HEK293 (cell line): ENCODE measurements at regions not wholly inside any gene's neighbourhood (a gene's known extent, or its start where the extent isn't known, plus 50 kb on each side); places are given as distances from the start of the nearest gene placed in this dataset.

ENCODE experiments used
- CTCF ChIA-PET: fragments of 350-600 bp; formaldehyde crosslinking; extraction: SDS; loops from one replicate; lab custom pipeline; 2021; ENCODE audit warnings: antibody characterized with exemption; lab: Yijun Ruan, JAX
- POLR2A ChIA-PET: fragments of 300-600 bp; formaldehyde crosslinking; extraction: SDS; loops from one replicate; lab custom pipeline; 2020; ENCODE audit warnings: antibody characterized with exemption, inconsistent platforms; lab: Yijun Ruan, JAX
- H3K27ac ChIP-seq: fragments of 200-500 bp; sonication (Bioruptor generic); 2 replicates; pipeline ENCODE4 v1.5.1; 2014; ENCODE audit warnings: low read depth, low read length, control low read depth, inconsistent platforms; ENCODE audit errors: extremely low read depth
- H3K36me3 ChIP-seq, 2 experiments: fragments of 200-500 bp in 1 of 2; sonication (Bioruptor generic) in 1 of 2; 1 replicate in 1 of 2; 2 replicates in 1 of 2; pipeline ENCODE4 v1.5.1; 2014 to 2017; ENCODE audit warnings: inconsistent platforms in 2 of 2, low read length in 2 of 2; ENCODE audit not compliant: control insufficient read depth in 2 of 2, insufficient read depth in 1 of 2
- H3K4me1 ChIP-seq: fragments of 200-500 bp; sonication (Bioruptor generic); 2 replicates; pipeline ENCODE4 v1.5.1; 2014; ENCODE audit warnings: mild to moderate bottlenecking, low read length, inconsistent platforms; ENCODE audit not compliant: control insufficient read depth, insufficient read depth
- H3K4me3 ChIP-seq: 2 replicates; pipeline ENCODE4 v1.5.1; 2011; ENCODE audit warnings: low read depth, mild to moderate bottlenecking, control low read depth, low read length, moderate library complexity
- H3K9me3 ChIP-seq: fragments of 200-500 bp; sonication (Bioruptor generic); 2 replicates; pipeline ENCODE4 v1.5.1; 2014; ENCODE audit warnings: low read depth, low read length, inconsistent platforms; ENCODE audit not compliant: control insufficient read depth, insufficient read depth
- BCL11A ChIP-seq: fragments of 450-650 bp; formaldehyde crosslinking; IDR thresholded peaks from 2 replicates; pipeline ENCODE4 v1.5.1; 2016; ENCODE audit warnings: low read depth, missing biosample characterization, missing genetic modification characterization
- GLIS2 ChIP-seq: fragments of 450-650 bp; formaldehyde crosslinking; IDR thresholded peaks from 2 replicates; pipeline ENCODE4 v1.5.1; 2016; ENCODE audit warnings: missing biosample characterization, missing genetic modification characterization
- SP2 ChIP-seq: fragments of 450-650 bp; formaldehyde crosslinking; IDR thresholded peaks from 2 replicates; pipeline ENCODE4 v1.5.1; 2016; ENCODE audit warnings: missing biosample characterization, missing genetic modification characterization
- SP7 ChIP-seq: fragments of 450-650 bp; formaldehyde crosslinking; IDR thresholded peaks from 2 replicates; pipeline ENCODE4 v1.5.1; 2016; ENCODE audit warnings: missing biosample characterization, missing genetic modification characterization
- ZFP3 ChIP-seq: fragments of 450-650 bp; formaldehyde crosslinking; IDR thresholded peaks from 2 replicates; pipeline ENCODE4 v1.5.1; 2016; ENCODE audit warnings: low read depth, missing biosample characterization, missing genetic modification characterization
- ZNF239 ChIP-seq: fragments of 450-650 bp; formaldehyde crosslinking; IDR thresholded peaks from 2 replicates; pipeline ENCODE4 v1.5.1; 2016; ENCODE audit warnings: missing biosample characterization, missing genetic modification characterization
- ZNF302 ChIP-seq: fragments of 450-650 bp; formaldehyde crosslinking; IDR thresholded peaks from 2 replicates; pipeline ENCODE4 v1.5.1; 2016; ENCODE audit warnings: missing biosample characterization, missing genetic modification characterization, low read depth
- ZNF341 ChIP-seq: fragments of 450-650 bp; formaldehyde crosslinking; IDR thresholded peaks from 2 replicates; pipeline ENCODE4; 2016; ENCODE audit warnings: low read depth, missing biosample characterization, missing genetic modification characterization
- ZNF426 ChIP-seq: fragments of 450-650 bp; formaldehyde crosslinking; IDR thresholded peaks from 2 replicates; pipeline ENCODE4 v1.5.1; 2017; ENCODE audit warnings: missing biosample characterization, missing genetic modification characterization, mild to moderate bottlenecking, inconsistent platforms, moderate library complexity
- ZNF433 ChIP-seq: fragments of 450-650 bp; formaldehyde crosslinking; IDR thresholded peaks from 2 replicates; pipeline ENCODE4 v1.5.1; 2016; ENCODE audit warnings: missing biosample characterization, missing genetic modification characterization, low read depth
- ZNF530 ChIP-seq: fragments of 450-650 bp; formaldehyde crosslinking; IDR thresholded peaks from 2 replicates; pipeline ENCODE4 v1.5.1; 2016; ENCODE audit warnings: low read depth, missing biosample characterization, missing genetic modification characterization
- ZNF785 ChIP-seq: fragments of 450-650 bp; formaldehyde crosslinking; IDR thresholded peaks from 2 replicates; pipeline ENCODE4 v1.5.1; 2016; ENCODE audit warnings: missing biosample characterization, missing genetic modification characterization
- ZSCAN23 ChIP-seq: fragments of 450-650 bp; formaldehyde crosslinking; IDR thresholded peaks from 2 replicates; pipeline ENCODE4 v1.5.1; 2016; ENCODE audit warnings: missing biosample characterization, missing genetic modification characterization
- TF ChIP-seq, protein P1 (sequence below): fragments of 450-650 bp; formaldehyde crosslinking; IDR thresholded peaks from 2 replicates; pipeline ENCODE4 v1.5.1; 2016; ENCODE audit warnings: missing biosample characterization, missing genetic modification characterization
- TF ChIP-seq, protein P2 (sequence below): fragments of 450-650 bp; formaldehyde crosslinking; IDR thresholded peaks from 2 replicates; pipeline ENCODE4 v1.5.1; 2017; ENCODE audit warnings: missing biosample characterization, missing genetic modification characterization
- TF ChIP-seq, protein P3 (sequence below): fragments of 450-650 bp; formaldehyde crosslinking; IDR thresholded peaks from 2 replicates; pipeline ENCODE4 v1.5.1; 2016; ENCODE audit warnings: missing biosample characterization, missing genetic modification characterization
- TF ChIP-seq, protein P4 (sequence below): IDR thresholded peaks from 2 replicates; pipeline ENCODE4 v1.6.1; 2011; ENCODE audit warnings: mild to moderate bottlenecking, low read depth, low read length, borderline replicate concordance
- TF ChIP-seq, protein P5 (sequence below): fragments of 450-650 bp; formaldehyde crosslinking; IDR thresholded peaks from 2 replicates; pipeline ENCODE4 v1.5.1; 2016; ENCODE audit warnings: missing biosample characterization, missing genetic modification characterization
- TF ChIP-seq, protein P6 (sequence below): fragments of 450-650 bp; formaldehyde crosslinking; conservative IDR thresholded peaks from 2 replicates; pipeline ENCODE4 v1.5.1; 2016; ENCODE audit warnings: low read depth, missing biosample characterization, missing genetic modification characterization

DNA sequence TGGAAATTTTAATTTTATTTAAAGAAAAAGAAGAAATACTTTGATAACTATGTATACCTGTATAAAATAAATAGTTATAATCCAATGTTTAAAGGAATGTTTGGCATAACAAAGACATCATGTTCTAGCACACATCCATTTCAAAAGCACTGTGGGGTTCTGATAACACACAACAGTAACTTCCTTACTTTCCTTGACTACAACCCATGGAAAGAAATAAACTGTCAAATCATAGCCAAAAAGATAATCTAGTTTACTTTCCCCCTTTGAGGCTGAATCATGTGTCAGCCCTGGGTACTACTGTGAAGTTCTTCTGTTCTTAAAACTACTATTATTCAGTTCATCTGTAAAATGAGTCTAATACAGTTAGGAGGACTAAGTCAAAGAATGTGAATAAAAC, 61.4 kb upstream of the PKIB start (continued):
- TF ChIP-seq, protein P1, sequence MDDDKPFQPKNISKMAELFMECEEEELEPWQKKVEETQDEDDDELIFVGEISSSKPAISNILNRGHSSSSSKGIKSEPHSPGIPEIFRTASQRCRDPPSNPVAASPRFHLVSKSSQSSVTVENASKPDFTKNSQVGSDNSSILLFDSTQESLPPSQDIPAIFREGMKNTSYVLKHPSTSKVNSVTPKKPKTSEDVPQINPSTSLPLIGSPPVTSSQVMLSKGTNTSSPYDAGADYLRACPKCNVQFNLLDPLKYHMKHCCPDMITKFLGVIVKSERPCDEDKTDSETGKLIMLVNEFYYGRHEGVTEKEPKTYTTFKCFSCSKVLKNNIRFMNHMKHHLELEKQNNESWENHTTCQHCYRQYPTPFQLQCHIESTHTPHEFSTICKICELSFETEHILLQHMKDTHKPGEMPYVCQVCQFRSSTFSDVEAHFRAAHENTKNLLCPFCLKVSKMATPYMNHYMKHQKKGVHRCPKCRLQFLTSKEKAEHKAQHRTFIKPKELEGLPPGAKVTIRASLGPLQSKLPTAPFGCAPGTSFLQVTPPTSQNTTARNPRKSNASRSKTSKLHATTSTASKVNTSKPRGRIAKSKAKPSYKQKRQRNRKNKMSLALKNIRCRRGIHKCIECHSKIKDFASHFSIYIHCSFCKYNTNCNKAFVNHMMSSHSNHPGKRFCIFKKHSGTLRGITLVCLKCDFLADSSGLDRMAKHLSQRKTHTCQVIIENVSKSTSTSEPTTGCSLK (tag by site-specific recombination): no peak
- TF ChIP-seq BCL11A (tag by site-specific recombination) (no peak), ZNF785 (tag by site-specific recombination) (no peak), ZNF239 (no peak), ZNF341 (tag by site-specific recombination) (no peak)
- TF ChIP-seq, protein P2, sequence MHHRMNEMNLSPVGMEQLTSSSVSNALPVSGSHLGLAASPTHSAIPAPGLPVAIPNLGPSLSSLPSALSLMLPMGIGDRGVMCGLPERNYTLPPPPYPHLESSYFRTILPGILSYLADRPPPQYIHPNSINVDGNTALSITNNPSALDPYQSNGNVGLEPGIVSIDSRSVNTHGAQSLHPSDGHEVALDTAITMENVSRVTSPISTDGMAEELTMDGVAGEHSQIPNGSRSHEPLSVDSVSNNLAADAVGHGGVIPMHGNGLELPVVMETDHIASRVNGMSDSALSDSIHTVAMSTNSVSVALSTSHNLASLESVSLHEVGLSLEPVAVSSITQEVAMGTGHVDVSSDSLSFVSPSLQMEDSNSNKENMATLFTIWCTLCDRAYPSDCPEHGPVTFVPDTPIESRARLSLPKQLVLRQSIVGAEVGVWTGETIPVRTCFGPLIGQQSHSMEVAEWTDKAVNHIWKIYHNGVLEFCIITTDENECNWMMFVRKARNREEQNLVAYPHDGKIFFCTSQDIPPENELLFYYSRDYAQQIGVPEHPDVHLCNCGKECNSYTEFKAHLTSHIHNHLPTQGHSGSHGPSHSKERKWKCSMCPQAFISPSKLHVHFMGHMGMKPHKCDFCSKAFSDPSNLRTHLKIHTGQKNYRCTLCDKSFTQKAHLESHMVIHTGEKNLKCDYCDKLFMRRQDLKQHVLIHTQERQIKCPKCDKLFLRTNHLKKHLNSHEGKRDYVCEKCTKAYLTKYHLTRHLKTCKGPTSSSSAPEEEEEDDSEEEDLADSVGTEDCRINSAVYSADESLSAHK (tag by site-specific recombination): no peak
- TF ChIP-seq, protein P3, sequence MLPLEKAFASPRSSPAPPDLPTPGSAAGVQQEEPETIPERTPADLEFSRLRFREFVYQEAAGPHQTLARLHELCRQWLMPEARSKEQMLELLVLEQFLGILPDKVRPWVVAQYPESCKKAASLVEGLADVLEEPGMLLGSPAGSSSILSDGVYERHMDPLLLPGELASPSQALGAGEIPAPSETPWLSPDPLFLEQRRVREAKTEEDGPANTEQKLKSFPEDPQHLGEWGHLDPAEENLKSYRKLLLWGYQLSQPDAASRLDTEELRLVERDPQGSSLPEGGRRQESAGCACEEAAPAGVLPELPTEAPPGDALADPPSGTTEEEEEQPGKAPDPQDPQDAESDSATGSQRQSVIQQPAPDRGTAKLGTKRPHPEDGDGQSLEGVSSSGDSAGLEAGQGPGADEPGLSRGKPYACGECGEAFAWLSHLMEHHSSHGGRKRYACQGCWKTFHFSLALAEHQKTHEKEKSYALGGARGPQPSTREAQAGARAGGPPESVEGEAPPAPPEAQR (tag by site-specific recombination): no peak
- TF ChIP-seq, all 188 proteins: peak for 0

DNA sequence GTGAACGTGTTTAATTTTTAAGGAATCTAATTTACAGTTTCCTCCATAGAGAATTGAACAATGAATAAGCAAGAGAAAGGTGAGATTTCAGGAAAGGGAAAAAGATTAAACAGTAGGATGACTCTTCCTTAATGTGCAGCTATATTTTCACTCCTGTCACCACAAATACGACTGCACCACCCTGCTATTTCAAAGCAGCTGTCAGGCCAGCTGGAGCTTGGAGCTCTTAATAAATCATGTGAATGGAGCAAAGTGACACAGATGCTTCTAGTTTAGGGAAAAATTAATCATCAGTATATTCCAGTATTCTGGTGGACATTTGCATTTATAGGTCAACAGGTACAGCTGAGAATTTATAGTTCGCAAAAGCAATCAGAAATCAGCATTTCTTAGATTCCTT, 56.5 kb upstream of the PKIB start:
- no peaks in the 10 kb centered on the region for H3K4me1 ChIP-seq
- TF ChIP-seq, protein P3 (tag by site-specific recombination): no peak
- TF ChIP-seq ZNF426 (tag by site-specific recombination) (no peak), SP7 (tag by site-specific recombination) (no peak), ZNF302 (tag by site-specific recombination) (no peak)
- TF ChIP-seq, all 188 proteins: peak for 0
- Histone ChIP-seq H3K4me3 (no peak overlapping the region), H3K27ac (no peak overlapping the region), H3K9me3 (no peaks in the 10 kb centered on the region), H3K36me3 (no peaks in the 10 kb centered on the region)
- POLR2A ChIA-PET: no interaction called here
- CTCF ChIA-PET: interaction anchor here (1.5 kb wide), 1 partner anchor 23 kb away, joined by 4 read pairs; no protein-coding TSS in a partner anchor

DNA sequence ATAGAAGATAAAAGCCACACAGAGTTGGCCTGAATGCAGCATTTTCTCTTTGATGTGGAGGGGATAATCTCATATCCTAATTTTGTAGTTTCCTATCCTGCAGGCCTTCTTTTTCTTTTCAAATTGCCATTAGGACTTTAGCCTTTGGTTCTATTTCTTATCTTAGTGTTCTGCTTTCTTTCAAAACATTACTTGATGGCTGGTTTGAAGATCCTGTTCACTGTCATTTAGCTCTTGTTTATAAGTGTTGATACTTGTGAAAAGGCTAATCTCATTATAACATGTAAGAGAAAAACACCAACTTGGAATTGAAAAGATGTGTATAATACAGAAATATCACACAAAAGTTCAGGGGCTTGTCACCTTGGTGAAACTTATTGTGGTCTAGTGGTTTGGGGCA, 54.6 kb upstream of the PKIB start:
- POLR2A ChIA-PET: no interaction called here
- H3K4me1 ChIP-seq: no peaks in the 10 kb centered on the region
- no peaks in the 10 kb centered on the region for H3K36me3 ChIP-seq
- no peak overlapping the region for H3K27ac ChIP-seq
- no peaks in the 10 kb centered on the region for H3K9me3 ChIP-seq
- no peak overlapping the region for H3K4me3 ChIP-seq
- CTCF ChIA-PET: no interaction called here
- no peak for TF ChIP-seq SP2 (tag by site-specific recombination)
- TF ChIP-seq ZNF530 (tag by site-specific recombination): no peak
- no peak for TF ChIP-seq ZNF433 (tag by site-specific recombination)
- TF ChIP-seq, protein P4, sequence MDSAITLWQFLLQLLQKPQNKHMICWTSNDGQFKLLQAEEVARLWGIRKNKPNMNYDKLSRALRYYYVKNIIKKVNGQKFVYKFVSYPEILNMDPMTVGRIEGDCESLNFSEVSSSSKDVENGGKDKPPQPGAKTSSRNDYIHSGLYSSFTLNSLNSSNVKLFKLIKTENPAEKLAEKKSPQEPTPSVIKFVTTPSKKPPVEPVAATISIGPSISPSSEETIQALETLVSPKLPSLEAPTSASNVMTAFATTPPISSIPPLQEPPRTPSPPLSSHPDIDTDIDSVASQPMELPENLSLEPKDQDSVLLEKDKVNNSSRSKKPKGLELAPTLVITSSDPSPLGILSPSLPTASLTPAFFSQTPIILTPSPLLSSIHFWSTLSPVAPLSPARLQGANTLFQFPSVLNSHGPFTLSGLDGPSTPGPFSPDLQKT: no peak
- no peak for TF ChIP-seq ZSCAN23 (tag by site-specific recombination)
- TF ChIP-seq, protein P5, sequence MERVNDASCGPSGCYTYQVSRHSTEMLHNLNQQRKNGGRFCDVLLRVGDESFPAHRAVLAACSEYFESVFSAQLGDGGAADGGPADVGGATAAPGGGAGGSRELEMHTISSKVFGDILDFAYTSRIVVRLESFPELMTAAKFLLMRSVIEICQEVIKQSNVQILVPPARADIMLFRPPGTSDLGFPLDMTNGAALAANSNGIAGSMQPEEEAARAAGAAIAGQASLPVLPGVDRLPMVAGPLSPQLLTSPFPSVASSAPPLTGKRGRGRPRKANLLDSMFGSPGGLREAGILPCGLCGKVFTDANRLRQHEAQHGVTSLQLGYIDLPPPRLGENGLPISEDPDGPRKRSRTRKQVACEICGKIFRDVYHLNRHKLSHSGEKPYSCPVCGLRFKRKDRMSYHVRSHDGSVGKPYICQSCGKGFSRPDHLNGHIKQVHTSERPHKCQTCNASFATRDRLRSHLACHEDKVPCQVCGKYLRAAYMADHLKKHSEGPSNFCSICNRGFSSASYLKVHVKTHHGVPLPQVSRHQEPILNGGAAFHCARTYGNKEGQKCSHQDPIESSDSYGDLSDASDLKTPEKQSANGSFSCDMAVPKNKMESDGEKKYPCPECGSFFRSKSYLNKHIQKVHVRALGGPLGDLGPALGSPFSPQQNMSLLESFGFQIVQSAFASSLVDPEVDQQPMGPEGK (tag by site-specific recombination): no peak
- no peak for TF ChIP-seq ZFP3
- TF ChIP-seq, protein P6, sequence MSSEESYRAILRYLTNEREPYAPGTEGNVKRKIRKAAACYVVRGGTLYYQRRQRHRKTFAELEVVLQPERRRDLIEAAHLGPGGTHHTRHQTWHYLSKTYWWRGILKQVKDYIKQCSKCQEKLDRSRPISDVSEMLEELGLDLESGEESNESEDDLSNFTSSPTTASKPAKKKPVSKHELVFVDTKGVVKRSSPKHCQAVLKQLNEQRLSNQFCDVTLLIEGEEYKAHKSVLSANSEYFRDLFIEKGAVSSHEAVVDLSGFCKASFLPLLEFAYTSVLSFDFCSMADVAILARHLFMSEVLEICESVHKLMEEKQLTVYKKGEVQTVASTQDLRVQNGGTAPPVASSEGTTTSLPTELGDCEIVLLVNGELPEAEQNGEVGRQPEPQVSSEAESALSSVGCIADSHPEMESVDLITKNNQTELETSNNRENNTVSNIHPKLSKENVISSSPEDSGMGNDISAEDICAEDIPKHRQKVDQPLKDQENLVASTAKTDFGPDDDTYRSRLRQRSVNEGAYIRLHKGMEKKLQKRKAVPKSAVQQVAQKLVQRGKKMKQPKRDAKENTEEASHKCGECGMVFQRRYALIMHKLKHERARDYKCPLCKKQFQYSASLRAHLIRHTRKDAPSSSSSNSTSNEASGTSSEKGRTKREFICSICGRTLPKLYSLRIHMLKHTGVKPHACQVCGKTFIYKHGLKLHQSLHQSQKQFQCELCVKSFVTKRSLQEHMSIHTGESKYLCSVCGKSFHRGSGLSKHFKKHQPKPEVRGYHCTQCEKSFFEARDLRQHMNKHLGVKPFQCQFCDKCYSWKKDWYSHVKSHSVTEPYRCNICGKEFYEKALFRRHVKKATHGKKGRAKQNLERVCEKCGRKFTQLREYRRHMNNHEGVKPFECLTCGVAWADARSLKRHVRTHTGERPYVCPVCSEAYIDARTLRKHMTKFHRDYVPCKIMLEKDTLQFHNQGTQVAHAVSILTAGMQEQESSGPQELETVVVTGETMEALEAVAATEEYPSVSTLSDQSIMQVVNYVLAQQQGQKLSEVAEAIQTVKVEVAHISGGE: no peak
- TF ChIP-seq GLIS2: no peak
